ENCODE measurements at regions not wholly inside any gene's neighbourhood (a gene's known extent, or its start where the extent isn't known, plus 50 kb on each side); places are given as distances from the start of the nearest gene placed in this dataset.

DNA sequence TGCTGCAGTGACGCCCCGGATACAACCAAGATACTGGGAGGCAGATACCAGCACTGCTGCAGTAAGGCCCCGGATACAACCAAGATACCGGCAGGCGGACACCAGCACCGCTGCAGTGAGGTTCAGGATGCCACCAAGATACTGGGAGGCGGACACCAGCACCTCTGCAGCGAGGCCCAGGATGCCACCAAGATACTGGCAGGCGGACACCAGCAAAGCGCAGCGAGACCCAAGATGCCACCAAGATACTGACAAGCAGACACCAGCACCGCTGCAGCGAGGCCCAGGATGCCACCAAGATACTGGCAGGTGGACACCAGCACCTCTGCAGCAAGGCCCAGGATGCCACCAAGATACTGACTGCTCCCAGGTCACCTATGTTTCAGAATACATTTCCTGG lies 225.2 kb downstream of the BRD1 start:
- TF ChIP-seq ISL1 (CRISPR knock-in tag; IDR thresholded peaks at IDR 0.05), result no peak
- no peak for TF ChIP-seq ZFP30 (CRISPR knock-in tag; IDR thresholded peaks at IDR 0.05)
- no peak for TF ChIP-seq ZFP3 (CRISPR knock-in tag; IDR thresholded peaks at IDR 0.05)
- TF ChIP-seq ESRRG (CRISPR knock-in tag; IDR thresholded peaks at IDR 0.05), result no peak

All from SK-N-SH treated with all-trans-retinoic acid at 6 μM for 48 hours (cell line).